Thyroid gland (tissue), 4 donors: ENCODE measurements at regions not wholly inside any gene's neighbourhood (a gene's known extent, or its start where the extent isn't known, plus 50 kb on each side); places are given as distances from the start of the nearest gene placed in this dataset.

Experiments
- DNase-seq, 2 donors: peaks; one replicate each; pipeline ENCODE4 v3.0.0-alpha.2; 2019
- H3K27ac ChIP-seq, 3 donors: fragments of 200-600 bp; sonication (generic); 1 replicate in 2 of 3; 2 replicates in 1 of 3; pipeline ENCODE4 v1.5.1; 2016 to 2019; ENCODE audit warnings: mild to moderate bottlenecking in 1 of 3, moderate library complexity in 1 of 3
- H3K27me3 ChIP-seq: fragments of 200-600 bp; sonication (generic); one replicate; pipeline ENCODE4 v1.5.1; 2019
- H3K36me3 ChIP-seq, 2 donors: fragments of 200-600 bp; sonication (generic); one replicate each; pipeline ENCODE4 v1.5.1; 2016 to 2019
- H3K4me1 ChIP-seq, 2 donors: fragments of 200-600 bp; sonication (generic); one replicate each; pipeline ENCODE4 v1.5.1; 2017 to 2019
- H3K4me3 ChIP-seq, 3 donors: fragments of 200-600 bp; sonication (generic); replicated peaks in 1 of 3; 1 replicate in 2 of 3; 2 replicates in 1 of 3; pipeline ENCODE4 v1.5.1; 2016; ENCODE audit warnings: mild to moderate bottlenecking in 1 of 3
- H3K9me3 ChIP-seq: fragments of 200-600 bp; sonication (generic); one replicate; pipeline ENCODE4 v1.5.1; 2017
- CTCF ChIP-seq, 6 experiments: fragments of 200-600 bp in 3 of 6; fragments of 450-650 bp in 3 of 6; sonication (generic) in 3 of 6; IDR thresholded peaks; one replicate each; pipeline ENCODE4 v1.5.1; 2016 to 2019; ENCODE audit warnings: antibody characterized with exemption in 6 of 6, mild to moderate bottlenecking in 2 of 6, inconsistent platforms in 1 of 6, moderate library complexity in 1 of 6
- POLR2A ChIP-seq, 2 donors: fragments of 450-650 bp; IDR thresholded peaks; one replicate each; pipeline ENCODE4 v1.6.1; 2017; ENCODE audit warnings: antibody characterized with exemption in 2 of 2, mild to moderate bottlenecking in 2 of 2, moderate library complexity in 1 of 2
- WGBS, 2 donors: methylation state at CpG; one replicate each; pipeline ENCODE4 v1.1.5; 2017; 5-methylcytosine and 5-hydroxymethylcytosine counted together
- intact Hi-C: fragments of 100-400 bp; cut with DNase I; formaldehyde crosslinking; loops from one replicate; pipeline ENCODE4 v1.15.1; 2023

DNA sequence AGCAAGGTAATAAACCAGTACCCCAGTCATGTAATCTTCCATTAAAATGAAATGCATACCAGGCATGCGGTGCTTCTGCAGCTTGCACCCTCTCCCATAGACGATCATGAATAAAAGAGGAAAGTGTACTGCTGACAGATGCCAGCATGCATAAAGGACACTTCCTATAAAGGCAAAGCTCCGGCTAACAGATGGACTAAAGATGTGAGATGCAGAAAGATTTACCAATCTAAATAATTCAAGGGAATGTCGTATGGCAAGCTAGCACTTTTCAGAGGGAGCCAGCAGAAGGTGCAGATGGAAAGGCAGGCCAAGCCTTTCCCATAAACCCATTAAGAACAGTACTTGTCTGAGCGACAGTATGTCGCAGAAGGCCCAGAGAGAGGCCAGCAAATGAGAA is 542.0 kb downstream of the NUF2 start:
- intact Hi-C loops: no loop called here
- WGBS, 2 donors: 84 to 88% methylated on average over 6 of the region's 6 CpGs
- Histone ChIP-seq H3K36me3 (no peaks in the 10 kb centered on the region), H3K4me3 (no peak overlapping the region), H3K4me1 (no peaks in the 10 kb centered on the region), H3K9me3 (no peaks in the 10 kb centered on the region), H3K27ac (no peak overlapping the region), H3K27me3 (no peaks in the 10 kb centered on the region)
- TF ChIP-seq CTCF (IDR thresholded peaks at IDR 0.05): no peak
- no peak for DNase-seq

DNA sequence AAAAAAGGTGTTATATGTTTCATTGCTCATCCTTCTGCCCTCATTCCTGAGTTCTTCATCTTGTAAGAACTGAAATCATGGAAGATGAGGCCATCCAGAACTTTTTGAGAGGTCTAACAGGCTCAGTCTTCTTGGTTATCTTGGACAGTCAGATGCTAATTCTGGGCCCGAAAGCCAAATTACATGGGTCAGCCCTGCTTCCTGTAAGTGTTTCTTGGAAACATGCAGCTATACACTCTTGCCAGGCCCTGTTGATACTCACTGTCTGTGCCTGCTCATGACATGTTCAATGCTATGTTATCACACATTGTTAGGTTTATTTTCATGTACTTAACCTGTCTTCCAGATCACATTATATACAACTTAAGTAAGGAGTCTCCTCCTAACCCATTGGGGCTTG is 542.5 kb downstream of the NUF2 start:
- no peaks in the 10 kb centered on the region for H3K36me3 ChIP-seq
- H3K27me3 ChIP-seq: no peaks in the 10 kb centered on the region
- no peak for TF ChIP-seq CTCF (IDR thresholded peaks at IDR 0.05)
- 75 to 76% methylated on average over 1 of the region's 1 CpG for WGBS, 2 donors
- no peak overlapping the region for H3K4me3 ChIP-seq
- no peak for DNase-seq
- no peaks in the 10 kb centered on the region for H3K9me3 ChIP-seq
- no peaks in the 10 kb centered on the region for H3K4me1 ChIP-seq
- intact Hi-C loops: no loop called here
- no peak overlapping the region for H3K27ac ChIP-seq

DNA sequence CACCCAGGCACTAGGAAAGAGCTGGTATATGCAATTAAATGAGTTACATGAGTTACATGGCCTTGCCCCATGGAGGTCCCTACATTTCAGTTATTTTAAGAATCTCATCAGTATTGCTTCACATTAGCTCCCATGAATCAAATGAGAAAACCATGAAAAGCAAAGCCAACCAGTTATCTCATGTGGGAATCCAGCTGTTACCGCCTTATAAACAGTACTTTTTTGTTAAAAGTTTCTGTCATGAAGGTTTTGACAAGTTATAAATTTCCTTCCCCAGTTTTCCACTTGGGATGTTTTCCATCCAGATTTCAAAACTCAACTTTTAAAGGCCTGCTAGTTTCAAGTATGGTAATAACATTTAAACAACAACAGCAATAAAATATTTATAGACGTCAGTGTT is 544.8 kb downstream of the NUF2 start:
- TF ChIP-seq CTCF (IDR thresholded peaks at IDR 0.05) (no peak), POLR2A (IDR thresholded peaks at IDR 0.05) (no peak)
- intact Hi-C loops: no loop called here
- Histone ChIP-seq H3K27me3 (no peaks in the 10 kb centered on the region), H3K36me3 (no peaks in the 10 kb centered on the region), H3K9me3 (no peaks in the 10 kb centered on the region), H3K27ac (no peak overlapping the region), H3K4me3 (no peak overlapping the region), H3K4me1 (no peaks in the 10 kb centered on the region)
- DNase-seq: no peak
- 80 to 82% methylated on average over 2 of the region's 2 CpGs for WGBS, 2 donors

GRCh38 chr1:163870666-163871065 is 548.9 kb downstream of the NUF2 start:
- H3K27ac ChIP-seq: no peak overlapping the region
- no peak overlapping the region for H3K4me3 ChIP-seq
- DNase-seq: no peak
- H3K9me3 ChIP-seq: no peaks in the 10 kb centered on the region
- WGBS, 2 donors: 56 to 72% methylated on average over 2 of the region's 2 CpGs
- H3K27me3 ChIP-seq: no peaks in the 10 kb centered on the region
- no peak for TF ChIP-seq POLR2A (IDR thresholded peaks at IDR 0.05)
- TF ChIP-seq CTCF (IDR thresholded peaks at IDR 0.05): no peak
- intact Hi-C loops: no loop called here
- H3K36me3 ChIP-seq: no peaks in the 10 kb centered on the region
- H3K4me1 ChIP-seq: no peaks in the 10 kb centered on the region

GRCh38 chr1:163872067-163872466 is 550.3 kb downstream of the NUF2 start:
- 66 to 73% methylated on average over 4 of the region's 4 CpGs for WGBS, 2 donors
- no peak overlapping the region for H3K27ac ChIP-seq
- H3K27me3 ChIP-seq: no peaks in the 10 kb centered on the region
- DNase-seq: no peak
- H3K4me1 ChIP-seq: no peaks in the 10 kb centered on the region
- no peak for TF ChIP-seq CTCF (IDR thresholded peaks at IDR 0.05)
- no peak for TF ChIP-seq POLR2A (IDR thresholded peaks at IDR 0.05)
- no peak overlapping the region for H3K4me3 ChIP-seq
- intact Hi-C loops: no loop called here
- H3K36me3 ChIP-seq: no peaks in the 10 kb centered on the region
- H3K9me3 ChIP-seq: no peaks in the 10 kb centered on the region
